Osteocyte (in vitro differentiated cells): ENCODE measurements at regions not wholly inside any gene's neighbourhood (a gene's known extent, or its start where the extent isn't known, plus 50 kb on each side); places are given as distances from the start of the nearest gene placed in this dataset.

Experiments
- DNase-seq: peaks from one replicate; pipeline ENCODE4 v3.0.0; 2021; ENCODE audit warnings: mixed read lengths; ENCODE audit not compliant: unreplicated experiment; ENCODE audit errors: extremely low spot score
- H3K27ac Mint-ChIP-seq: one replicate; pipeline ENCODE4 v1.8.0; 2021; ENCODE audit warnings: mild to moderate bottlenecking, mixed read lengths; ENCODE audit not compliant: unreplicated experiment
- H3K27me3 Mint-ChIP-seq: one replicate; pipeline ENCODE4 v1.8.0; 2021; ENCODE audit warnings: mixed read lengths; ENCODE audit not compliant: unreplicated experiment
- H3K36me3 Mint-ChIP-seq: one replicate; pipeline ENCODE4 v1.8.0; 2021; ENCODE audit warnings: mixed read lengths; ENCODE audit not compliant: unreplicated experiment
- H3K4me1 Mint-ChIP-seq: one replicate; pipeline ENCODE4 v1.8.0; 2021; ENCODE audit warnings: mixed read lengths; ENCODE audit not compliant: unreplicated experiment
- H3K4me3 Mint-ChIP-seq: one replicate; pipeline ENCODE4 v1.8.0; 2021; ENCODE audit warnings: mild to moderate bottlenecking, moderate library complexity, mixed read lengths; ENCODE audit not compliant: unreplicated experiment
- H3K9me3 Mint-ChIP-seq: one replicate; pipeline ENCODE4 v1.8.0; 2021; ENCODE audit warnings: mixed read lengths; ENCODE audit not compliant: unreplicated experiment
- TF ChIP-seq, protein P1 (sequence below): fragments of 200-600 bp; sonication (generic); IDR thresholded peaks from 2 replicates; pipeline ENCODE4 v1.5.0; 2021; ENCODE audit warnings: antibody characterized with exemption, mild to moderate bottlenecking, moderate library complexity

DNA sequence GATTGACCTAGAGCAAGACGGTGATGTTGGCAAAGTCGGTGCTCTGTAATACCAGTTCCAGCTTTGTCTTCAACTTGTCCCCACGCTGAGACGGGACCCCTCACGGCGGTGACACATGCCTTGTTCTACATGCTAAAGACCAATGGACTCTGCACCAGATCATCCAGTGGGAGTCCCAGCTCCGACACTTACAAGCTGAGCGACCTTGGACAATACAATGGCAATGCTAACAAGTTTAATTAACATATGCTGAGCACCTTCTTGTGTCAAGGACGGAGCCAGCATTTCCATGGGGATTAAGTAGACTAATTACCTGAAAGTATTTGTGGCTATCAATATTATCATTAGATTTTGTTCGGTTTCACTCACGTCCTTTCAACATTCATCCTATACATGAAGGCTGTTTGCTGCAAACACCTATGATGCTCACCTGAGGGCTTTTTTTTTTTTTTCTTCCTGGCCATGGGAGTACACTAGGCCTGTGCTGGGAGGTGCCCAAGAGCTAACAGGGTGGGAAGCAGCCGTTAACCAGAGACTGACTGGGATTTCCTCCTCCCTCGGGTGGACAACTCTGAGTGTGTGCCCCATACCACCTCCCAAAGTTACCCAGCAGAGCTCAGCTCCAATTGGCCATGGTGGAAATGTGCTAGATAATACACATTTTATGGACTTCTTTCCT is 308.6 kb upstream of the ZFHX3 start:
- TF ChIP-seq, protein P1, sequence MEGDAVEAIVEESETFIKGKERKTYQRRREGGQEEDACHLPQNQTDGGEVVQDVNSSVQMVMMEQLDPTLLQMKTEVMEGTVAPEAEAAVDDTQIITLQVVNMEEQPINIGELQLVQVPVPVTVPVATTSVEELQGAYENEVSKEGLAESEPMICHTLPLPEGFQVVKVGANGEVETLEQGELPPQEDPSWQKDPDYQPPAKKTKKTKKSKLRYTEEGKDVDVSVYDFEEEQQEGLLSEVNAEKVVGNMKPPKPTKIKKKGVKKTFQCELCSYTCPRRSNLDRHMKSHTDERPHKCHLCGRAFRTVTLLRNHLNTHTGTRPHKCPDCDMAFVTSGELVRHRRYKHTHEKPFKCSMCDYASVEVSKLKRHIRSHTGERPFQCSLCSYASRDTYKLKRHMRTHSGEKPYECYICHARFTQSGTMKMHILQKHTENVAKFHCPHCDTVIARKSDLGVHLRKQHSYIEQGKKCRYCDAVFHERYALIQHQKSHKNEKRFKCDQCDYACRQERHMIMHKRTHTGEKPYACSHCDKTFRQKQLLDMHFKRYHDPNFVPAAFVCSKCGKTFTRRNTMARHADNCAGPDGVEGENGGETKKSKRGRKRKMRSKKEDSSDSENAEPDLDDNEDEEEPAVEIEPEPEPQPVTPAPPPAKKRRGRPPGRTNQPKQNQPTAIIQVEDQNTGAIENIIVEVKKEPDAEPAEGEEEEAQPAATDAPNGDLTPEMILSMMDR = no peak
- Mint-ChIP-seq H3K9me3 (no peaks in the 10 kb centered on the region), H3K4me3 (no peak overlapping the region), H3K4me1 (no peaks in the 10 kb centered on the region), H3K27me3 (peaks cover 33% of the 10 kb centered on the region), H3K36me3 (no peaks in the 10 kb centered on the region), H3K27ac (no peak overlapping the region)
- DNase-seq = no peak

DNA sequence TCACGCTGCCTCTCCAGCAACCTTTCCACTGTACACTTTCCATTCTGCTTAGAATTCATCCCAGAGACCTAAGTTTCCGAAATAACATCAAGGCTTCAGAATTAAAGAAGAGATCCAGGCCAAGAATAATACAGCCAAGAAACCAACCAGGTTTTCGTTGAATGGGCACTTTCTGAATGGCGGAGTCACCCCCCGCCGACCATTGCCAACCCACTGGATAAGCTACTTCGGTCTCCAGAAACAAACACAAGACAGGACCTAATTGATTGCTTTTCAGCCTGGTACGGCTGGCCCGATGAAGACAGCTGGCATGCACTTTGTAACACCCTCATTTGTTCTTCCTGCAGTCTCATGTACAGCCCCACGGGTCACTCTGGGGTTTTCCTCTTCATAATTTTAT is 308.1 kb upstream of the ZFHX3 start:
- peaks cover 33% of the 10 kb centered on the region for H3K27me3 Mint-ChIP-seq
- TF ChIP-seq, protein P1 = no peak
- H3K9me3 Mint-ChIP-seq = no peaks in the 10 kb centered on the region

DNA sequence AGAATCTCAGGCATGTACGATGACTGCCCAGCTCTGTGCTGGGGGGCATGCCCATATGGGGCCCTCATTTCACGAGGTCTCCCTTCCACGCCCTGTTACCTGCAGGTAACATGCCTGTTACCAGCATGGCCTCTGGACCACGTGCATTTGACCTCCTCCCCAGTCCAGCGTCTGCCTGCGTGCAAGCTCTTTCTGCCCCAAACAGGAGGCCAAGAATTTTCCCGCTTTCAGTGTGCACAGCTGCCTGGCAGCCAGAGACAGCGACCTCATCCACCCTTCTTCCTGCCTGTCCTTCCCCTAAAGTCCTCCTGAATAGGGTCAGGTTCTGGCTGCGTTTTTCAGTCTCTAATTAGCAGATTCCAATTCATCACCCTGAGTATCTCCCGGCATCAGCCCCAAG is 306.5 kb upstream of the ZFHX3 start:
- H3K36me3 Mint-ChIP-seq = no peaks in the 10 kb centered on the region
- DNase-seq = no peak
- TF ChIP-seq, protein P1 = no peak
- H3K4me1 Mint-ChIP-seq = no peaks in the 10 kb centered on the region
- no peak overlapping the region for H3K4me3 Mint-ChIP-seq
- no peaks in the 10 kb centered on the region for H3K9me3 Mint-ChIP-seq
- H3K27me3 Mint-ChIP-seq = peaks cover 33% of the 10 kb centered on the region
- no peak overlapping the region for H3K27ac Mint-ChIP-seq

More for the DNA sequence above, 308.1 kb upstream of the ZFHX3 start:
- H3K27ac Mint-ChIP-seq = no peak overlapping the region
- no peak overlapping the region for H3K4me3 Mint-ChIP-seq
- H3K36me3 Mint-ChIP-seq = no peaks in the 10 kb centered on the region
- no peaks in the 10 kb centered on the region for H3K4me1 Mint-ChIP-seq
- DNase-seq = no peak

DNA sequence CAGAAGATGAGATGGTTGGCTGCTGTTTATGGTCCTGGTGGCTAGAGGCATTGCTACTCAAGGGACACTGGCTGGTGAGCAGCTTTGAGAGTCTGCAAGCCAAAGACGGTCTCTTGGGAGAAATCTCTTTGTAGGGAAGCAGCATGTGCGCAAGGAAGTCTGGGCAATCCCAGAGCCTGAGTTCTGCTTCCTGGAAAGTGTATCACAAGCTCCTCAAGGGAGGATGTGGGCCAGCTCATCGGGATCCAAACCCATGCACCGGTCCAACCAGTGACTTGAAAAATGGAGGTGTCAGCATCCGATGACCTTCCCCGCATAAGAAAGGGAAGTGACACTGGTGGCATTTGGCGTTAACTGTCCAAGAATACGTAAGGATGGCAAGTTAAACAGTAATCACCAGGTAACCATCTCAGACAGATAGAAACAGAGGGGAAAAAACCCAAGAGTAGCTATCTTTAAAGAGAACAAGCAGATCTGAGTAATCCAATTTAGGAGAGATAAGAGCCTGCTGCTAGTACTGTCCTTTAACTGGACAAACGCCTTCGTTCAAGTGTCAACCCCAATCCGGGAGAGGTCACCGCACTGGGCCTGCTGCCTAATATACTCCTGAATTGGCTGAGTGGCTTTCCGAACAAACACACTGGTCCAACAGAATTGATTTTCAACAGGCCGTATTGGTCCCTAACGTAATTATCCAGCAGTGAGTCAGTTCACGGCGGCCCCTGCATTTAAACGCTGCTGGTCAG is 303.0 kb upstream of the ZFHX3 start:
- Mint-ChIP-seq H3K27ac (no peak overlapping the region), H3K36me3 (no peaks in the 10 kb centered on the region)

More for the DNA sequence above, 303.0 kb upstream of the ZFHX3 start:
- Mint-ChIP-seq H3K27me3 (peaks cover 35% of the 10 kb centered on the region), H3K9me3 (no peaks in the 10 kb centered on the region), H3K4me3 (no peak overlapping the region), H3K4me1 (no peaks in the 10 kb centered on the region)
- DNase-seq = no peak
- TF ChIP-seq, protein P1 = no peak
